GM19035 (cell line): ENCODE measurements at regions not wholly inside any gene's neighbourhood (a gene's known extent, or its start where the extent isn't known, plus 50 kb on each side); places are given as distances from the start of the nearest gene placed in this dataset.

Source experiments
- ATAC-seq: cut with Tn5 transposase; IDR thresholded peaks from one replicate; pipeline ENCODE4 v1.9.1; 2021; ENCODE audit not compliant: unreplicated experiment

DNA sequence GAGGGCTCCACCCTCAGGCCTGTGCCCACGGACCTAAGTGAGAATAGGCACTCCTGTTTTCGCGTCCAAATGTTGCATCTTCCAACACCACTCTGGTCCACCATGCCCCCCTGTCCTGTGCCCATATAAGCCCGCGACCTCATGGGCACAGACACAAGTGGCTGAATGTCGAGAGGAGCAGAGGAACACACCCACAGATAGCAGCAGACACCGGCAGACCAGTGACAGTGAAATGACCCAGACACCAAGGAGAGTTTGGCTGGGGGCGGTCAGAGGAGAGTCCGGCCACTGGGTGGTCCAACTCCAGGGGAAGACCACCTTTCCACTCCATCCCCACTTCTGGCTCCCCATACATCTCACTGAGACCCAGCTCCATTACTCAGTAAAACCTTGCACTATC lies 161.4 kb upstream of the DAB2 start:
- ATAC-seq, result no peak

DNA sequence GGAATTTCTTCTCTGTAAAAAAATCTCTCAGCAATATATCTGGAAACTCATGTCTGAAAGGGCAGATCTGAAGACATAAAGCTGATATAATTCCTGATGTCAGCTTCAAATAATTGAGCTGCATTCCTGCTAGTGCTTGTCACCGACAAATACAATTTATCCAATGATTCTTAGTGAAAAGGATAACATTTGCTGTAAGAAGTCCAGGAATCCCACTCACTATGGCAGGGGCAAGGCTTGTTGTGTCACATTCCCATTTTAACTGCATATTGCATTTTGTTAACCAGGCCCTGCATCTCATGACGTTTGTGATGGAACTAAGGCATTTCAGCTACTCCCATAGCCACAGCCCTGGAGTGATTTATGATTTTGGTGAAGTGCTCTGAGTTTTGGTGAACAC lies 160.1 kb upstream of the DAB2 start:
- no peak for ATAC-seq

DNA sequence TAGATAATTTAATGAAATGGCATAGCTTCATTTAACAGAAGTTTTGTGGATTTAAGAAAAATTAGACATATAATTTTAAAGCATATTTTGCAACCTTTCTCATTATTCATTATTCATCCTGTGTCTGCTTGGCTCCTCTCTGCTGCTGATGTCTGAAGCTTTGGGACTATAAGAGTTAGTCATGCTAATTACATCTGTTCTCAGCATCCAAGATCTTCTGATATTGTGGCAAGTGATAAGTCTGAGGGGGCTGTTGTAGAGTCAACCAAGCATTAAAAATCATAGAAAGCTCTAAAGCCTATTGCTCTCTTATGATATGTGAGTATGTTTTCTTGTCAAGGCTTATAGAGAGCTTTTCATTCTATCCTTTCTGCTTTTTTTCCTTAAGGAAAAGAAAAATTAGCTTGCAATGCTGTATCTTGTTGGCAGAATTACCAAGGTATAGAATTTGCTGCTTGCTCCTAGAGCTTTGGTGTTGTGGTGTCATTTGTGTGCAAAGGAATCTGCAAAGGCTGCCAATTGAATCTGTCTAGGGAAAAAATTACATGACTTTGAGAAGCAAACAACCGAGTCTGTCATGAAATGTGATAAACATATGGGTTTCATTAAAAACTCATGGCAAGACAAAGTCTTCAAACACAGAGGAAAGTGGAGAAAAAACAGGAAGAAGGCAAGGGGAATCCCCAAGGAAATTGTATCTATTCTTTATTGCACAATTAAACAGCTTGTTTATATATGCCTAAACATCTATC lies 156.1 kb upstream of the DAB2 start:
- ATAC-seq, result no peak

DNA sequence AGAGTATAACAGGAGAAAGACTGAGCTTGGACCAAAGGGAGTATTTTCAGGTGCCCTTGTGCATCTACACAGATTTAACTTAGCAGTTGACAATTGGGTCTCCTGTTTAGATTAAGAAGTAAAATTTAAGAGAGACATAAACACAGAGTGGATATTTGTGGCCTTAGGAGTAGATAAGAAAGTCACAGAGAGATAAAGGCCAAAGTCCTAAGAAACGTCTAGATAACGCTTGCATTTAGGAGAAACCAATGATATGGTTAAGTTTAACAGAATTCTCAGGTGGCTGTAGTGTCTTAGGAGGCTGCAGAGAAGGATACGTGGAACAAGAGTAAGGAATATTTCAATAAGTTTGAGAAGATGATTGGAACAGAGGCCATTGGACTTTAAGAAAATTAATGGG lies 155.0 kb upstream of the DAB2 start:
- no peak for ATAC-seq

DNA sequence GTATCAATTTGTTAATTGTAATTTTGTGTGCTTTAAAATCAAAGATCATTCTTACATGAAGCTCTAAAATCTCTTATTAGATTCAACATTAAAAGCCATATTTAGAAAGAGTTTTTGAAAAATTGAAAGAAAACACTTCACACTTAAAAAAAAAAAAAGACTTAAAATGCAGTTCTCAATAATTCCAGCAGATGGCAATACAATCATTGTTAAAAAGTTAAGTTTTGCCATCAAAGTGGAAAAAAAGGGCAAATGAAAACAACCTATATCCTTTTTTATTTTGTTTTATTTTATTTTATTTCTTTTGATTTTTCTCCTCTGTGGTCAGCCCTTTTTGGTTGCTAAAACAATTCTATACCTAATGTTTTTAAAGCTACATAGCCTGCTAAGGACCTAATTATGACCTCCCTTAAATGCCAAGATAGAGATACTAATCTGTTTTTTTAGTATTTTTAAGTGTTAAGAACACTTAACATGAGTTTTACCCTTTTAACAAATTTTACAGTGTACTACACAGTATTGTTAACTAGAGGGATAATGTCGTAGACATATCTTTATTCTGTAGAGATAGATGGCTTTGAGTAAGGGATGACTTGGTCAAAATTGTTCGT lies 154.2 kb upstream of the DAB2 start:
- no peak for ATAC-seq

DNA sequence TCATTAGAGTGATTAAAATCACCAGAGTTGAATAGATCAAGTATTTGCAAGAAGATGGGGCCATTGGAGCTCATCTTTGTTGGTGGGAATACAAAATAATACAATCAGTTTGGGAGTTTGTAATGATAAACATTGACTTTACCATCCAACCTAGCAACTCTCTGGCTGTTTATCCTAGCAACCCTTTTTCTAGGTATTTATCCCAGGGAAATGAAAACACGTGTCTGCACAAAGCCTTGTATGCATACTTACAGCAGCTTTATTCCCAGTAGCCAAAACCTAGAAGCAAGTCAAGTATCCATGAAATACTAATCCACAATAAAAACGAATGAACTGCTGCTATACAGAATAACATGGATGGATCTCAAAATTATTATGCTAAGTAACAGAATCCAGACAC lies 152.7 kb upstream of the DAB2 start:
- ATAC-seq, result no peak

DNA sequence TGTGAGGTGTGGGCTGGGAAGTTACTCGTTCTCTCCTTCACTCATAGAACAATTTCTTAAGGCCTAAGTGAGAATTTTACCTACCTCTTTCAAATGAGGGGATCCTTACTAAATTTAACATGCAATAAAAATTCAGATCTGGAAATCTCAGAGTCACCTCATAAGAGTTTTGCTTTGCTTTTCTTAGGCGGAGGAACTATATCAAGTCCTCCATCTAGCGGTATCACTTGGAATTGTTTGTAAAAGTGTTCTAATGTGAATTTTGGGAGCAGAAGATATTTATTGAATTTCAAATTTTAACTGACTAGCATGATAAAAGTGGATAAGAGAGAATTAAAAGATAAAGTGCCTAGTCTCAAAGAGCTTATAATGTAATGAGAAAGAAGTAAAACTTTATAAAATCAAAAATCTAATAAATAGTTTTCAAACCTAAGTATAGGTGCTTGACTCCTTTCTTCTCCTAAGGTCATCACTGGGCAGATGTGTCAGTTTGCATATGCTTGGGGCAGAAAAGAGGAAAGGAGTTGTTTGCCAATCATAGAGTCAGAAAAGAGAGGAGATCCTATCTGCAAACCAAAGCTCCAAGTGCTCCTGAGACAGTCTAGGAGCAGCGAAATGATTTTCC lies 145.7 kb upstream of the DAB2 start:
- peak; percentile 53 for ATAC-seq

DNA sequence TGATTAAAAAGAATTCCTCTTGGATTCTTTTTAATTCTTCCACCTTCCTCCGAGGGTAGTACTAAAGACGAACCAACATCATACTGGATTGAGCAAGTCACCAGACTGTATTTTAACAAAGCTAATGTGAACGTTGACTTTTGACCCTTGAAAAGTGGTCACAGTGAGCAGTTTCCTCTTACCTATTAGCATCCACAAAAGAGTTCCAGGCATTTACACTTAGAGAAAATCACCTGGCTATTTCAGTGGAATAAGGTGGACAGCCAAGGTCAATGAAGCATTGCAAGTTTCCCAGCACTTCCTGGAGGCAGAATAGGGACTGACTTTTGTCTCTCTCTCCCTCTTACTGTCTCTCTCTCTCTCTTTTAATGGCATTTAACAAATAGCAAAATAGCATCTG lies 145.1 kb upstream of the DAB2 start:
- ATAC-seq, result no peak

DNA sequence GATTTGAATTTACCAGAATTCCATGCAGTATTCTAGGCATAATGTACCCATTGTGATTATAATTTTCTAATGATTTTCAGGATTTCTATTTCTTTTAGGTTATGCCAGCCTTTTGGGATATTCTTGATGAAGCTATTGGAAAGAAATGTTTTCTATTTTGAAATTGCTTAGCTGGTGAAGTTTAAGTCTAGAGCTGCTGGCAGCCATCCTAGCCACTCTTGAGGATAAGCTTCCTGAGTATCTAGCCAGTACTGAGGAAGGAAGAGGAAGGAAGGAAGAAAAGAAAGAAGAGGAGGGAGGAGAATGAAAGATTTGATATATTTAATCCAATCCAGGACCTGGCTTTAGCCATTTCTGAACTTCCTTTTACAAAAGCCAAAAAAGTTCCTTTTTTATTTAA lies 142.1 kb upstream of the DAB2 start:
- ATAC-seq, result no peak

DNA sequence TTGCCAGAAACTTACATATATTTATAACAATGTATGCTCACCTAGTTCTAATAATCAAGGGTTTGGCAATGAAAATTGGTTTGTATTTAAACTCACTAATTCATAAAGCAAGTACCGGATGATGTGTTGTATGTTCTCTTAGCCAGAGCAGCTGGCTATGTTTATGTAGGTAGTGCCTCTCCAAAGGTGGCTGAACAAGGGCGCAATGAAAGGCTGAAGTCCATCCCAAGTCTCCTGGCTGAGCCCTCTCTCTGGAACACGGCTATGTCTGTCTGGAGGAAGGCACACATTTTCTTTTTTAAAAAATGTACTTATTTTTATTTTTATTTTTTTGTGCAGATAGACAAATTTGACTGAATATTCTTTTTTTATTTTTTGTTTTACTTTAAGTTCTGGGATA lies 141.2 kb upstream of the DAB2 start:
- ATAC-seq, result no peak

DNA sequence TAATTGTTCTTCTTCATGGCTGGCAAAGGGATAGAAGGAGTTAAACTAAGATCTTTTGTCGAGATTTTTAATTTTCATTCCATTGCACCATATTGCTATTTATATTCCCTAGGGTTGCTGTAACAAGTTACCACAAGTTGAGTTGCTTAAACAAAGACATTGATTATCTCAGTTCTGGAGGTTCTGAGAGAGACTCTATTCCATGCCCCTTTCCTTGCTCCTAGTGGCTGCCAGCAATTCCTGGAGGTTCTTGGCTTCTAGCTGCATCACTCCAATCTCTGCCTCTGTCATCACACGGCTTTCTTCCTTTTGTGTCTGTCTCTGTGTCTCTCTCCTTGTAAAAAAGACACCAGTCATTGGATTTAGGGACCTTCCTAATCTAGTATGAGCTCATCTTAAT lies 136.6 kb upstream of the DAB2 start:
- ATAC-seq, result no peak

DNA sequence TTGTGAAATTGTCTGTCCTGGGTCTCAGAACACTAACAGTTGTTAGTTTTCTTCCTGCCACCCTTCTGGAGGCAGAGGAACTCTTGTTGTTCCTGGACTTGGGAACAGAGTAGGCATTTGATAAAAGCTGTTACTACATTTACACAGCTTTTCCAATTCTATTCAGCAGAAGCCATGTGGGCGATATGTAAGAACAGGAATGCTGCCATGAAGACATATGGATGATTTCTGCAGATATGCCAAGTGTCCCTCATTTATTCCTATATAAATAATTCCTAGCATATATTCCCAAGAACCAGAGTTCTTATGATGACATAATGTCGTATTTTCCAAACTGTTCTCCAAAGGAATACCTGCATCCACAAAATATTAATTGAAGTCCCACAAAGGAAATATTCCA lies 135.9 kb upstream of the DAB2 start:
- no peak for ATAC-seq

DNA sequence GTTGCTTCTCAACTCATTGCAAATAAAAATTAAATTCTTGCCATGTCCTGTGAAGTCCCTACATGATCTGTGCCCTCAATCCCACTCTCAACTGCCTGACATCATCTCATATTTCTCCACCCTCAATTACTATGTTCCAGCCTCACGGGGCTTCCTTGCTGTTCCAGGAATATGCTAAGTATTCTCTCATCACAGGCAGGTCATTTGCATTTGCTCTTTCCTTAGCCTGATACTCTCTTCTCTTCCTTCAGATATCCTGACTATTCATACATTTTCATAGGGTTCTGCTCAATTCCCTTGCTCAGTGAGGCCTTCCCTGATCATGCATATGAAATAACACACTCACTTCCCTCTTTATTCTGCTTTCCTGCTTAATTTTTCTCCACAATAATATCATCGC lies 135.1 kb upstream of the DAB2 start:
- ATAC-seq, result no peak

DNA sequence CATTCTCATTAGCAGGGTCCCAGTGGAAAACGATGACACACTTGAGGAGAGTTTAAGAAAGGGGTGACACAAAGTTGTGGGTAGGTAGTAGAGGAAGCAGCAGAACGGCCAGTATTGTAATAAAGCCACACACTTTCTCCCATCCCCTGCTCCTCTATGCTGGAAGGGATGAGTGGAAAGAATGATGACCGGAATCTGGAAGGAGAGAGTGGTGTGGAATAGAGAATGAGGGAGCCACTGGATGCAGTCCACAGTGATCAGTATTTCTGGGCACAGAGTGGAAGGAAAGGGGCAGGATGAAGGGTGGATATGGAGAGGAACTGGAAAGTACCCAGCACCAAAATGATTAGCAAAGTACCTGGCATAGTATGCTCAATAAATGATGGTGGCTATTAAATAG lies 133.8 kb upstream of the DAB2 start:
- ATAC-seq, result no peak

DNA sequence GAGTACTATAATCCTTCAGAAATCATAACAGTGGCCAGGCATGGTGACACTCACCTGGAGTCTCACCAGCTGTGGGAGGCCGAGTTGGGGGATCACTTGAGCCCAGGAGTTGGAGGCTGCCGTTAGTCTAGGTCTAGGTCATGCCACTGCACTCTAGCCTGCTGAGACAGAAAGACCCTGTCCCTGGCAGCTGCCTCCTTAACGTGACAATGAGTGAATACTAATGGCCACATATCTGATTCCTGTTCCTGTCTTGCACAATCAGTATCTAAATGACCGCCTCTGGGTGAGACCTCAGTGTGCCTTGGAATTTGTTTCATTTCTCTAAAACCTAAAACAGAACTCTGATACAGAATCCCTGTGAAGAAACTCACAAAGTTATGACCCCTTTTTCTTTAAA lies 131.0 kb upstream of the DAB2 start:
- ATAC-seq, result no peak

DNA sequence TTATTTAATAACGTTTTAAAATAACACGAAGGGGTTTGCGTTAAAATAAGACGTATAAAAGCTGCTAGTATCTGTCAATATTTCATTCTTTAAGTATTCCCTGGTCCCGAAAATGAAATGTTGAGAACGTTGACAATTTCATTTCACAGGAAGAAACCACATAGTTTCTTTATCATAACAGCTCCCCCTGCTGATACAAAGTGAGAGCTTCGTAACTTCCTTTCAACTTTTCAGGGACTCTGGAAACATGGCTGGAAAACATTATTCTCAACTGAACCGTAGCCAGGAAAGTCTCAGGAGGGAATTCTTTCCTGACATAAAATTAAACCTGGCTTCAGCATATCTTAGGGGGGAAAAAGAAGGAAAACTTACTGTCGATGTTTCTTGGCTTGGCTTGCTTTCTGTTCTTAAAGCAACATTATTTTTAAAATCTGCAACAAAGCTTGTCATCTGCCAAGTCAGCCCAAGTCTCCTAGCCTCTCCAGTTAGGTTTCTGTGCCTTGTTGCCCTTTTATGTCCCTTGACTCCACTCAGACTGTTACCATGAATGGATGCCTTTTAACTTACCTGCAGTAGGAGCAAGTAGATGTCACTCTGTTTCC lies 122.9 kb upstream of the DAB2 start:
- ATAC-seq, result no peak

DNA sequence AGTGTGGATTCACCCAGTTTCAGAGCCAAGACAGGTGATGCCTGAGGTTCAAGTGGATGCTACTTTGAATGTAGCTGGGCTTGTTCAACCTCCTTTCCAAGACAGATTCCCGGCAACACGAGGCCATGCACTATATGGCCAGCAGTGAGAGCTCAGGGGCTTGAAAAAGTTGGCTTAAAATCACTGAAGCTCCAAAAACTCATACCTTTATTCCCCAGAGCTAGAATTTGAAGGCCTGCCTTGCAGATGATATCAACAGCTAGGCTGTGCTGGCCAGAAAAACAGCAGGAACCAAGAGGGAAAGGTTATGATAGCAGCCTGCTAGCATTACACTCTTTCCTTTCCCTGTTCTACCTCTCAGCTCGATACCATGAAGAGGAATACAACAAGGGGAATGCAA lies 120.2 kb upstream of the DAB2 start:
- no peak for ATAC-seq

DNA sequence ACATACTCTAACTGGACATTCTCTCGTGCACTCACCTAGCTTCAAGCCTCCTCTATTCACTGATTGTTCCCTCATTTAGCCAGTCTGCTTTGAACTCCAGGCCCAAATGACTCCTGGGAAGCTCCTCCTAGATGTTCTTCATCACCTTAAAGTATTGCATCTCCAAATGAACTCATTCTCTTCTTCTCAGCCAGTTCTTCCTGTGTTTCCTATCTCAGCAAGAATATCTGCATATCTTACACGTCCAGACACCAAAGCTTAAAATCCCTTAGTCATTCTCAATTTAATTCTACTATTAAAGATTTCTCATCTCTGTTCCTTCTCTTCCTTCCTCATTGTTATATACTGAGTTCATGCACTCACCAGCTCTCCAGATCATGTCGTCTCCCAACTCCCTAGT lies 118.6 kb upstream of the DAB2 start:
- ATAC-seq, result no peak

DNA sequence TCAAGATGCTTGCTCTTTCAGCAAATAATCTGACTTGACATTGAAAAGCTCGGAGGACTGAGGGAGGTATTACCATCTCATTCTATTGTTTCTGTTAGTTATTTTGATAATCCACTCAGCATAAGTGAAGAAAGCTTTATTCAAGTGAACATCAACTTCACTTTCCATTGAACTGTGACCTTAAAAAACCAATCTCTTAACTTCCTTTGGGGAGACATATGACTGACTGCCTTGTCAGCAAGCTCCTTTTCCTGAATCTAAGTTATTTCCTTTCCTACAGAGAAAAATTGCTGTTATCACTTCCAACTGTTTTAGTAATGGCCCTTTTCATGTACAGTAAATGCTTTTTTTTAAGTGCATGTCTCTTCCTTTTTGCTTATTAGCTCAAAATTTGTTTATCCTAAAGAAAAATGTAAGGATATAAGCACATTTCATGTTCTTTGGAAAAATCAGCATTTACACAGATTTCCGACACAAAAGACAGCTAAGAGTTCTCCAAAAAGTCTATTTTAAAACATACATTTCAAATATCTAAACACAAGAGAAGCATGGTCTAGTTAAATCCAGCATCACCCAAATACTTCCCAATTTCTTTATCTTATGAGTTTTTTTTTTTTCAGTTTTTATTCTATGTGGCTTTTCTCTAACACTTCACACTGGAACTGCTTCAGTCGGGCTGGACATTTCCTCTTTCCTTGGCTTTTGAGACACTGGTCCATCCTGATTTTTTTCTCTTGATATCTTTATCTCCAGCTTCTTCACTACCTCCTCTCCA lies 117.9 kb upstream of the DAB2 start:
- no peak for ATAC-seq

DNA sequence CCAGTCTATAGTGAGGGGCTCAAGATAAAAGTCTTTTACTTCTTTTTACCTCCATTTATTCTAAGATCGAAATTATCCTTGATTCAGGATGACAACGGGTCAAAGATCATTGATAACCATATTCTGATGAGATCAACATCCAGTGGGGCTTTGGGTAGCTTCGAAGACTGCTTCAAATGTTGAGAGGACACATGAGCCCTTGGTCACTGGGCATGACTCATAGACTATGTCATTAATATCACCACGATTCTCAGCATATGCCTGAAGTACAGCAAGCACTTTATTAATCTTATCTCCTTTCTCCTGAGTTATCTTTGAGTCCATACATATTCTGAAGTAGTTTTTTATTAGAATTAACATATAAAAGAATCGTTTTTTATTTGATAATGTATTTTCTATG lies 117.1 kb upstream of the DAB2 start:
- ATAC-seq, result no peak

DNA sequence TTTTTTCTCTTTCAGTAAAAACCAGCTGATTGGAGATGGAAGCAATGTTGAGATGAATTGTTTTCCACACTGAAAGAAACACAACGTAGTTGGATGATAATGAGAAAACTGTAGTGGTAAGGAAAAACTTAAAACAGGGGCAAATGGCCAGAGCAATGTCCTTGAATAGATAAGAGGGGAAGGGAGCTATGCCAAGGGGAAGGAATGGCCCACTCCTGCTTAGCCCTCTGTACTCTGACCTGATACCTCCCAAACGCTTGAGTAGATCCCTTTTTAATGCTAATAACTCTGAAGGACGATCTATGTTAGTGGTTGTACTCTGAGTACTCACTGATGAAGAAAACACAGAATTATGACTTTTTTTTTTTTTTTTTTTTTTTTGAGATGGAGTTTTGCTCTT lies 114.7 kb upstream of the DAB2 start:
- no peak for ATAC-seq

DNA sequence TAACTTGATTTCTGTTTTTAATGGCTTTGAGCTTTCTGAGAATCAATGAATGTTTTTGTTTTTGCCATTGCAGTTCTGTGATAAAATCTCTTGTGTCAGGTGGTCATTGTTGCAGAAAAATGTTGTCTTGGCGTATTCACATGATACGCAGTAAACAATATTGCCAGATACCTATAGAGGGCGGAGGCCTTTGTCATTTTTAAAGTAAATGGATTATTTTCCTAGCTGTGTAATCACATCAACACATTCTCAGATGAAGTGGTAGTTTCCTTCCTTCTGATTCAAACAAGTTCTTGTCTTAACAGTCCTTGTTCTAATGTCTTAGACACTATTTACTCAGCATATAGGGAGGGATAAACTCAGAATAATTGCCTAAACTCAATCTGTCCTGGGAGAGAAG lies 109.9 kb upstream of the DAB2 start:
- no peak for ATAC-seq
